Neural cell (in vitro differentiated cells): ENCODE measurements at regions not wholly inside any gene's neighbourhood (a gene's known extent, or its start where the extent isn't known, plus 50 kb on each side); places are given as distances from the start of the nearest gene placed in this dataset.

Experiments used
- CTCF ChIP-seq: fragments of 450-650 bp; IDR thresholded peaks from 2 replicates; pipeline ENCODE4 v1.5.1; 2014; ENCODE audit warnings: antibody characterized with exemption, mild to moderate bottlenecking, moderate library complexity; ENCODE audit not compliant: poor library complexity, severe bottlenecking
- EP300 ChIP-seq: fragments of 450-650 bp; conservative IDR thresholded peaks from 2 replicates; pipeline ENCODE4 v1.6.1; 2014; ENCODE audit warnings: antibody characterized with exemption, mild to moderate bottlenecking, moderate library complexity; ENCODE audit not compliant: poor library complexity, severe bottlenecking
- EZH2 ChIP-seq: fragments of 200-600, 300-800 bp; shearing (Covaris generic), sonication (generic); IDR thresholded peaks from 2 replicates; pipeline ENCODE4 v1.6.1; 2014; ENCODE audit warnings: antibody characterized with exemption, low read length, borderline replicate concordance, mild to moderate bottlenecking; ENCODE audit not compliant: insufficient read depth, poor library complexity, severe bottlenecking
- MXI1 ChIP-seq: fragments of 450-650 bp; conservative IDR thresholded peaks from 2 replicates; pipeline ENCODE4 v1.6.1; 2014; ENCODE audit warnings: antibody characterized with exemption, mild to moderate bottlenecking; ENCODE audit not compliant: poor library complexity, severe bottlenecking
- POLR2AphosphoS5 ChIP-seq: IDR thresholded peaks from 2 replicates; pipeline ENCODE4 v1.6.1; 2012
- RAD21 ChIP-seq: fragments of 450-650 bp; conservative IDR thresholded peaks from 2 replicates; pipeline ENCODE4 v1.6.1; 2014; ENCODE audit warnings: antibody characterized with exemption, mild to moderate bottlenecking, moderate library complexity
- REST ChIP-seq: IDR thresholded peaks from 2 replicates; pipeline ENCODE4 v1.6.1; 2012; ENCODE audit warnings: borderline replicate concordance
- SMC3 ChIP-seq: fragments of 450-650 bp; conservative IDR thresholded peaks from 2 replicates; pipeline ENCODE4 v1.6.1; 2014; ENCODE audit warnings: antibody characterized with exemption, mild to moderate bottlenecking, moderate library complexity; ENCODE audit not compliant: poor library complexity
- TAF1 ChIP-seq: IDR thresholded peaks from 2 replicates; pipeline ENCODE4 v1.6.1; 2012; ENCODE audit warnings: low read depth

GRCh38 chr9:99365233-99365980, 143.3 kb downstream of the SEC61B start:
- TF ChIP-seq REST: no peak
- TF ChIP-seq CTCF: no peak
- no peak for TF ChIP-seq EZH2
- TF ChIP-seq EP300: no peak
- no peak for TF ChIP-seq TAF1
- TF ChIP-seq POLR2AphosphoS5: no peak
- TF ChIP-seq SMC3: no peak
- no peak for TF ChIP-seq RAD21
- TF ChIP-seq MXI1: no peak
